ENCODE measurements at regions not wholly inside any gene's neighbourhood (a gene's known extent, or its start where the extent isn't known, plus 50 kb on each side); places are given as distances from the start of the nearest gene placed in this dataset.

DNA sequence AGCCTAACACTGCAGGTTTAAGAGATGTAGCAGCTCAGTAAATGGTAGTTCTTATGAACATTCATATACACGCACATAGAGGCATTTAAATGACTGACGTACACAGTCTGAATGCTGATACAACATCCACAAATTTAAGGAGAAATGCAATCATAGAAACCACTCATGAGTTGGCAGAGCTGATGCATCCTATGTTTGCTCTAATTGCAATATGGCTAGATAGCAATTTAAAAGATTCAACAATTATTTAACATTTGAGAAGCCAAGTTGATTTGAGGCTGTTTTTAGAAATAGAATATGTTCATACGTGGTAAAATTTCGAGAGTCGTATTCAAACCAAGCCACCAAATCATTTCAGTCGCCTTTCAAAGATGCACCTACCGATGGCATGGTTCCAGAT is 135.6 kb downstream of the PFKFB3 start:
- Histone ChIP-seq H3K36me3 (no peaks in the 10 kb centered on the region), H3K27ac (no peak overlapping the region), H3K4me1 (replicated peaks) (no peaks in the 10 kb centered on the region), H3K9me3 (no peaks in the 10 kb centered on the region), H3K27me3 (replicated peaks; ENCODE audit: insufficient read depth) (no peaks in the 10 kb centered on the region), H3K4me3 (no peak overlapping the region)
- intact Hi-C loops (cut with DNase I): no loop called here
- DNase-seq (ENCODE audit: low spot score): no peak
- TF ChIP-seq POLR2AphosphoS5 (IDR thresholded peaks at IDR 0.05) (no peak), POLR2A (IDR thresholded peaks at IDR 0.05) (no peak)
- WGBS: 80% methylated on average over 7 of the region's 7 CpGs

- TF ChIP-seq POLR2A (IDR thresholded peaks at IDR 0.05): no peak
- TF ChIP-seq, protein P1, sequence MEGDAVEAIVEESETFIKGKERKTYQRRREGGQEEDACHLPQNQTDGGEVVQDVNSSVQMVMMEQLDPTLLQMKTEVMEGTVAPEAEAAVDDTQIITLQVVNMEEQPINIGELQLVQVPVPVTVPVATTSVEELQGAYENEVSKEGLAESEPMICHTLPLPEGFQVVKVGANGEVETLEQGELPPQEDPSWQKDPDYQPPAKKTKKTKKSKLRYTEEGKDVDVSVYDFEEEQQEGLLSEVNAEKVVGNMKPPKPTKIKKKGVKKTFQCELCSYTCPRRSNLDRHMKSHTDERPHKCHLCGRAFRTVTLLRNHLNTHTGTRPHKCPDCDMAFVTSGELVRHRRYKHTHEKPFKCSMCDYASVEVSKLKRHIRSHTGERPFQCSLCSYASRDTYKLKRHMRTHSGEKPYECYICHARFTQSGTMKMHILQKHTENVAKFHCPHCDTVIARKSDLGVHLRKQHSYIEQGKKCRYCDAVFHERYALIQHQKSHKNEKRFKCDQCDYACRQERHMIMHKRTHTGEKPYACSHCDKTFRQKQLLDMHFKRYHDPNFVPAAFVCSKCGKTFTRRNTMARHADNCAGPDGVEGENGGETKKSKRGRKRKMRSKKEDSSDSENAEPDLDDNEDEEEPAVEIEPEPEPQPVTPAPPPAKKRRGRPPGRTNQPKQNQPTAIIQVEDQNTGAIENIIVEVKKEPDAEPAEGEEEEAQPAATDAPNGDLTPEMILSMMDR (IDR thresholded peaks at IDR 0.05): no peak
- no peak for TF ChIP-seq POLR2AphosphoS5 (IDR thresholded peaks at IDR 0.05)
- intact Hi-C loops (cut with DNase I): no loop called here
- WGBS: 94% methylated on average over 5 of the region's 5 CpGs
- H3K4me1 ChIP-seq (replicated peaks): no peaks in the 10 kb centered on the region
- no peak overlapping the region for H3K27ac ChIP-seq
- H3K4me3 ChIP-seq: no peak overlapping the region
- no peaks in the 10 kb centered on the region for H3K9me3 ChIP-seq
- no peak for DNase-seq (ENCODE audit: low spot score)
- no peaks in the 10 kb centered on the region for H3K36me3 ChIP-seq
- no peaks in the 10 kb centered on the region for H3K27me3 ChIP-seq (replicated peaks; ENCODE audit: insufficient read depth)
Measured at GRCh38 chr10:6339891-6340290, 137.2 kb downstream of the PFKFB3 start.

- no peaks in the 10 kb centered on the region for H3K9me3 ChIP-seq
- TF ChIP-seq POLR2A (IDR thresholded peaks at IDR 0.05) (no peak), POLR2AphosphoS5 (IDR thresholded peaks at IDR 0.05) (no peak)
- TF ChIP-seq, protein P1 (IDR thresholded peaks at IDR 0.05): no peak
- no peak overlapping the region for H3K27ac ChIP-seq
- no peaks in the 10 kb centered on the region for H3K27me3 ChIP-seq (replicated peaks; ENCODE audit: insufficient read depth)
- H3K4me3 ChIP-seq: no peak overlapping the region
- H3K36me3 ChIP-seq: no peaks in the 10 kb centered on the region
- WGBS: 49% methylated on average over 10 of the region's 10 CpGs
- no peaks in the 10 kb centered on the region for H3K4me1 ChIP-seq (replicated peaks)
- intact Hi-C loops (cut with DNase I): no loop called here
- DNase-seq (ENCODE audit: low spot score): no peak
Measured at GRCh38 chr10:6342096-6342685, 139.5 kb downstream of the PFKFB3 start.

DNA sequence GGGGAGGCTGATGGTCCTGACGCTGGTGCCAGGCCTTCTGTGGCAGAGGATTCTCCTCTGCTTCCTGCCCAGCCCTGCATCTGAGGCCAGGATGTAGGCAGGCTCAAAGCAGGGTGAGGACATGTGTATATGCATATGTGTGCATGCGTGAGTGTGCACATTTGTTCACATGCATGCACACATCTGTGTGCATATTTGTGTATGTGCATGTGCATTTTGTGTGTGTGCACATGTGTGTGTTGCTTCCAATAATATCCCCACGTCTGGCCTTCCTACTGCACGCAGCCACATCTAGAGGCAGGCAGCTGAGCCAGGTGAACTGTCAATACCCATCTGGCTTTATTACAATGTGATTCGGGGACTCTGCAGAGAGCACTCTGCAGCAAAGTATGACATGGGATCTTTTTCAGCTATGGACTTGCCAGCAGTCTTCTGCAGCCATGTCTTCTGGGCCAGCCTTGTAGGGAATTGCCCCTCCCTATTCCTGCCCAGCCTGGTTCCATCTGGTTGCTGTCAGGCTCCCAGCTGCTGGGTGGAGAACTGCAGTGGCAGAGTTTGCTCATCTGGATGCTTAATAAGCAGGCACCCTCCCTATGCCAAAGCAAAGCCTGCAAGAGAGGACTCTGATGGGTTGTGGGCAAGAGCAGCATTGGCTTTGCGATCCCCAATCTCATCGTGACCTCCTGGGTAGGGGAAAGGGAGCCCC is 140.7 kb downstream of the PFKFB3 start:
- intact Hi-C loops (cut with DNase I): no loop called here
- H3K4me1 ChIP-seq (replicated peaks): no peaks in the 10 kb centered on the region
- H3K4me3 ChIP-seq: no peak overlapping the region
- 88% methylated on average over 7 of the region's 7 CpGs for whole genome bisulfite sequencing
- no peak for TF ChIP-seq POLR2A (IDR thresholded peaks at IDR 0.05)
- TF ChIP-seq, protein P1 (IDR thresholded peaks at IDR 0.05): no peak
- no peak for TF ChIP-seq POLR2AphosphoS5 (IDR thresholded peaks at IDR 0.05)
- no peak for DNase-seq (ENCODE audit: low spot score)
- no peaks in the 10 kb centered on the region for H3K36me3 ChIP-seq
- H3K9me3 ChIP-seq: no peaks in the 10 kb centered on the region
- H3K27ac ChIP-seq: no peak overlapping the region
- no peaks in the 10 kb centered on the region for H3K27me3 ChIP-seq (replicated peaks; ENCODE audit: insufficient read depth)

DNA sequence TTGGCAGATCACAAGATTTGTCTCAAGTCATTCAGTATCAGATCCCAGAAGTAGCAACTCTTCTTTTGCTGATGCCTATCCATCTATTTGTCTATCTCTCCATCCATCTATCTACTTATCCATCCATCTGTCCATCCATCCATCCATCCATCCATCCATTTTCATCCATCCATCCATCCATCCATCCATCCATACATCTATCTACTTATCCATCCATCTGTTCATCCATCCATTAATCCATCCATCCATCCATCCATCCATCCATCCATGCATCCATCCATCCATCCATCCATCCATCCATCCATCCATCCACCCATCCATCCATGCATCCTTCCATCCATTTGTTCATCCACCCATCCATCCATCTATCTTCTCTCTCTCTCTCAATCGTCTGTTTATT is 142.7 kb downstream of the PFKFB3 start:
- Histone ChIP-seq H3K27me3 (replicated peaks; ENCODE audit: insufficient read depth) (no peaks in the 10 kb centered on the region), H3K36me3 (no peaks in the 10 kb centered on the region), H3K9me3 (no peaks in the 10 kb centered on the region), H3K27ac (no peak overlapping the region), H3K4me3 (no peak overlapping the region), H3K4me1 (replicated peaks) (no peaks in the 10 kb centered on the region)
- intact Hi-C loops (cut with DNase I): no loop called here
- no peak for TF ChIP-seq POLR2A (IDR thresholded peaks at IDR 0.05)
- no peak for TF ChIP-seq POLR2AphosphoS5 (IDR thresholded peaks at IDR 0.05)
- TF ChIP-seq, protein P1 (IDR thresholded peaks at IDR 0.05): no peak
- 95% methylated on average over 1 of the region's 1 CpG for WGBS
- no peak for DNase-seq (ENCODE audit: low spot score)

All from prostate gland (tissue), 2 donors.